SK-N-SH treated with all-trans-retinoic acid at 6 μM for 48 hours (cell line): ENCODE measurements at regions not wholly inside any gene's neighbourhood (a gene's known extent, or its start where the extent isn't known, plus 50 kb on each side); places are given as distances from the start of the nearest gene placed in this dataset.

Experiments used
- ATAC-seq: fragments of 200-7000 bp; cut with Tn5 transposase; 3 replicates; pipeline ENCODE4 v1.9.1; 2020; ENCODE audit warnings: mild to moderate bottlenecking, moderate library complexity
- ARNTL ChIP-seq: fragments of 450-650 bp; formaldehyde crosslinking; IDR thresholded peaks from 2 replicates; pipeline ENCODE4 v1.5.0; 2020; ENCODE audit warnings: low read depth, mild to moderate bottlenecking, moderate library complexity, borderline replicate concordance
- BACH2 ChIP-seq: fragments of 250-450 bp; sonication (Bioruptor Pico); IDR thresholded peaks from 2 replicates; pipeline ENCODE4 v1.9.0; 2021; ENCODE audit warnings: mild to moderate bottlenecking, borderline replicate concordance
- CSDC2 ChIP-seq: fragments of 250-450 bp; sonication (Bioruptor Pico); IDR thresholded peaks from 2 replicates; pipeline ENCODE4 v1.5.0; 2020; ENCODE audit warnings: mild to moderate bottlenecking, moderate library complexity
- ESRRG ChIP-seq: fragments of 250-450 bp; sonication (Bioruptor Pico); IDR thresholded peaks from 2 replicates; pipeline ENCODE4 v1.6.1; 2021; ENCODE audit warnings: mild to moderate bottlenecking
- ISL1 ChIP-seq: fragments of 250-450 bp; sonication (Bioruptor Pico); IDR thresholded peaks from 2 replicates; pipeline ENCODE4 v2.1.2; 2022; ENCODE audit warnings: mild to moderate bottlenecking, moderate library complexity
- OSR1 ChIP-seq: fragments of 250-450 bp; sonication (Bioruptor Pico); IDR thresholded peaks from 2 replicates; pipeline ENCODE4 v1.8.0; 2022; ENCODE audit warnings: moderate library complexity, mild to moderate bottlenecking, inconsistent platforms
- PPARA ChIP-seq: fragments of 250-450 bp; sonication (Bioruptor Pico); IDR thresholded peaks from 2 replicates; pipeline ENCODE4 v1.5.0; 2020; ENCODE audit warnings: mild to moderate bottlenecking, borderline replicate concordance
- RARB ChIP-seq: fragments of 250-450 bp; sonication (Bioruptor Pico); IDR thresholded peaks from 2 replicates; pipeline ENCODE4 v1.8.0; 2021; ENCODE audit warnings: mild to moderate bottlenecking, moderate library complexity
- SNAI2 ChIP-seq: fragments of 250-450 bp; sonication (Bioruptor Pico); IDR thresholded peaks from 2 replicates; pipeline ENCODE4 v1.5.0; 2020; ENCODE audit warnings: mild to moderate bottlenecking, moderate library complexity
- TOX ChIP-seq: fragments of 250-450 bp; sonication (Bioruptor Pico); IDR thresholded peaks from 2 replicates; pipeline ENCODE4 v1.8.0; 2021; ENCODE audit warnings: mild to moderate bottlenecking, moderate library complexity, borderline replicate concordance
- TSHZ2 ChIP-seq: fragments of 250-450 bp; sonication (Bioruptor Pico); IDR thresholded peaks from 2 replicates; pipeline ENCODE4 v1.5.0; 2020; ENCODE audit warnings: mild to moderate bottlenecking, moderate library complexity
- ZC3H10 ChIP-seq: fragments of 250-450 bp; sonication (Bioruptor Pico); IDR thresholded peaks from 2 replicates; pipeline ENCODE4 v1.5.1; 2021; ENCODE audit warnings: mild to moderate bottlenecking, moderate library complexity
- ZFP3 ChIP-seq: fragments of 250-450 bp; sonication (Bioruptor Pico); IDR thresholded peaks from 2 replicates; pipeline ENCODE4 v1.5.0; 2020; ENCODE audit warnings: mild to moderate bottlenecking, moderate library complexity
- ZFP30 ChIP-seq: fragments of 450-650 bp; formaldehyde crosslinking; IDR thresholded peaks from 2 replicates; pipeline ENCODE4 v1.5.0; 2022; ENCODE audit warnings: mild to moderate bottlenecking, moderate library complexity
- ZNF565 ChIP-seq: fragments of 450-650 bp; formaldehyde crosslinking; conservative IDR thresholded peaks from 2 replicates; pipeline ENCODE4 v1.5.0; 2020; ENCODE audit warnings: low read depth, mild to moderate bottlenecking, moderate library complexity
- ZNF70 ChIP-seq: fragments of 450-650 bp; formaldehyde crosslinking; IDR thresholded peaks from 2 replicates; pipeline ENCODE4 v1.5.0; 2020; ENCODE audit warnings: mild to moderate bottlenecking, moderate library complexity
- ZNF8 ChIP-seq: fragments of 450-650 bp; formaldehyde crosslinking; IDR thresholded peaks from 2 replicates; pipeline ENCODE4 v1.5.0; 2020; ENCODE audit warnings: mild to moderate bottlenecking, moderate library complexity
- TF ChIP-seq, protein P1 (sequence below): fragments of 250-450 bp; sonication (Bioruptor Pico); IDR thresholded peaks from 2 replicates; pipeline ENCODE4 v1.8.0; 2021; ENCODE audit warnings: low read depth, mild to moderate bottlenecking, moderate library complexity, borderline replicate concordance
- TF ChIP-seq, protein P2 (sequence below): fragments of 250-450 bp; sonication (Bioruptor Pico); IDR thresholded peaks from 2 replicates; pipeline ENCODE4 v1.5.1; 2020; ENCODE audit warnings: low read depth, mild to moderate bottlenecking, moderate library complexity
- TF ChIP-seq, protein P3 (sequence below): fragments of 250-450 bp; sonication (Bioruptor Pico); IDR thresholded peaks from 2 replicates; pipeline ENCODE4 v1.5.1; 2021; ENCODE audit warnings: mild to moderate bottlenecking, moderate library complexity

- no peak for TF ChIP-seq ZNF70 (CRISPR knock-in tag)
- TF ChIP-seq, protein P1, sequence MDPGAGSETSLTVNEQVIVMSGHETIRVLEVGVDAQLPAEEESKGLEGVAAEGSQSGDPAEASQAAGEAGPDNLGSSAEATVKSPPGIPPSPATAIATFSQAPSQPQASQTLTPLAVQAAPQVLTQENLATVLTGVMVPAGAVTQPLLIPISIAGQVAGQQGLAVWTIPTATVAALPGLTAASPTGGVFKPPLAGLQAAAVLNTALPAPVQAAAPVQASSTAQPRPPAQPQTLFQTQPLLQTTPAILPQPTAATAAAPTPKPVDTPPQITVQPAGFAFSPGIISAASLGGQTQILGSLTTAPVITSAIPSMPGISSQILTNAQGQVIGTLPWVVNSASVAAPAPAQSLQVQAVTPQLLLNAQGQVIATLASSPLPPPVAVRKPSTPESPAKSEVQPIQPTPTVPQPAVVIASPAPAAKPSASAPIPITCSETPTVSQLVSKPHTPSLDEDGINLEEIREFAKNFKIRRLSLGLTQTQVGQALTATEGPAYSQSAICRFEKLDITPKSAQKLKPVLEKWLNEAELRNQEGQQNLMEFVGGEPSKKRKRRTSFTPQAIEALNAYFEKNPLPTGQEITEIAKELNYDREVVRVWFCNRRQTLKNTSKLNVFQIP (CRISPR knock-in tag) = no peak
- no peak for TF ChIP-seq ISL1
- TF ChIP-seq, protein P2, sequence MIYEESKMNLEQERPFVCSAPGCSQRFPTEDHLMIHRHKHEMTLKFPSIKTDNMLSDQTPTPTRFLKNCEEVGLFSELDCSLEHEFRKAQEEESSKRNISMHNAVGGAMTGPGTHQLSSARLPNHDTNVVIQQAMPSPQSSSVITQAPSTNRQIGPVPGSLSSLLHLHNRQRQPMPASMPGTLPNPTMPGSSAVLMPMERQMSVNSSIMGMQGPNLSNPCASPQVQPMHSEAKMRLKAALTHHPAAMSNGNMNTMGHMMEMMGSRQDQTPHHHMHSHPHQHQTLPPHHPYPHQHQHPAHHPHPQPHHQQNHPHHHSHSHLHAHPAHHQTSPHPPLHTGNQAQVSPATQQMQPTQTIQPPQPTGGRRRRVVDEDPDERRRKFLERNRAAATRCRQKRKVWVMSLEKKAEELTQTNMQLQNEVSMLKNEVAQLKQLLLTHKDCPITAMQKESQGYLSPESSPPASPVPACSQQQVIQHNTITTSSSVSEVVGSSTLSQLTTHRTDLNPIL (CRISPR knock-in tag) = no peak
- no peak for TF ChIP-seq CSDC2
- no peak for TF ChIP-seq TSHZ2 (CRISPR knock-in tag)
- TF ChIP-seq ARNTL (CRISPR knock-in tag) = no peak
- no peak for TF ChIP-seq BACH2 (CRISPR knock-in tag)
- TF ChIP-seq, protein P3, sequence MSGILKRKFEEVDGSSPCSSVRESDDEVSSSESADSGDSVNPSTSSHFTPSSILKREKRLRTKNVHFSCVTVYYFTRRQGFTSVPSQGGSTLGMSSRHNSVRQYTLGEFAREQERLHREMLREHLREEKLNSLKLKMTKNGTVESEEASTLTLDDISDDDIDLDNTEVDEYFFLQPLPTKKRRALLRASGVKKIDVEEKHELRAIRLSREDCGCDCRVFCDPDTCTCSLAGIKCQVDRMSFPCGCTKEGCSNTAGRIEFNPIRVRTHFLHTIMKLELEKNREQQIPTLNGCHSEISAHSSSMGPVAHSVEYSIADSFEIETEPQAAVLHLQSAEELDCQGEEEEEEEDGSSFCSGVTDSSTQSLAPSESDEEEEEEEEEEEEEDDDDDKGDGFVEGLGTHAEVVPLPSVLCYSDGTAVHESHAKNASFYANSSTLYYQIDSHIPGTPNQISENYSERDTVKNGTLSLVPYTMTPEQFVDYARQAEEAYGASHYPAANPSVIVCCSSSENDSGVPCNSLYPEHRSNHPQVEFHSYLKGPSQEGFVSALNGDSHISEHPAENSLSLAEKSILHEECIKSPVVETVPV = no peak
- TF ChIP-seq RARB (CRISPR knock-in tag) = no peak
- TF ChIP-seq ZC3H10 = no peak
- no peak for TF ChIP-seq ZFP30
- no peak for TF ChIP-seq ZFP3
- no peak for TF ChIP-seq ESRRG (CRISPR knock-in tag)
- TF ChIP-seq TOX = no peak
- TF ChIP-seq ZNF565 (CRISPR knock-in tag) = no peak
- no peak for TF ChIP-seq PPARA (CRISPR knock-in tag)
- ATAC-seq = no peak
These were observed 111.2 kb upstream of the STT3B start for GRCh38 chr3:31421314-31422048.

DNA sequence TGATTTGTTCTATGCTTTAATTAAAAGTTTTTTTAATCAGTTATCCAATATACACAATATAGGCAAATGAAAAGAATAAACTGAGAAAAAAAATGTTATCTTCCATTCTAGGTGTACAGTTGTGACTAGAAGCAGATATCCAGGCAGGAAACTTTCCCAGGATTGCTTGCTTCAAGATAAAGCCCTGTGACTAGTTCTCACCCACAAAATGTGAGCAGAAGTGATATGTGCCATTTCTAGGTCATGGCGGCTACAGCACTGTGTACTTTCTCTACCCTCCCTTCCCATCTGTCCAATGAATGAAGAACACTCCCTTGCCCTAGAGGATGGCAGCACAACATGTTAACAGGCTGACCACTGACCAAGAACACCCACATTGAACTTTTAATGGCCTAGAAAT lies 110.5 kb upstream of the STT3B start:
- TF ChIP-seq RARB (CRISPR knock-in tag) = no peak
- TF ChIP-seq TSHZ2 (CRISPR knock-in tag) = no peak
- TF ChIP-seq ZNF565 (CRISPR knock-in tag) = no peak
- no peak for TF ChIP-seq CSDC2
- TF ChIP-seq, protein P1 (CRISPR knock-in tag) = no peak
- TF ChIP-seq ZNF8 (CRISPR knock-in tag) = no peak
- TF ChIP-seq, protein P3 = no peak
- no peak for TF ChIP-seq SNAI2 (CRISPR knock-in tag)
- TF ChIP-seq ZC3H10 = no peak
- TF ChIP-seq BACH2 (CRISPR knock-in tag) = no peak
- no peak for TF ChIP-seq ZFP30
- TF ChIP-seq ISL1 = no peak
- no peak for TF ChIP-seq ESRRG (CRISPR knock-in tag)
- TF ChIP-seq OSR1 (CRISPR knock-in tag) = no peak
- TF ChIP-seq, protein P2 (CRISPR knock-in tag) = no peak
- no peak for TF ChIP-seq TOX
- no peak for ATAC-seq
